ENCODE measurements at regions not wholly inside any gene's neighbourhood (a gene's known extent, or its start where the extent isn't known, plus 50 kb on each side); places are given as distances from the start of the nearest gene placed in this dataset.

DNA sequence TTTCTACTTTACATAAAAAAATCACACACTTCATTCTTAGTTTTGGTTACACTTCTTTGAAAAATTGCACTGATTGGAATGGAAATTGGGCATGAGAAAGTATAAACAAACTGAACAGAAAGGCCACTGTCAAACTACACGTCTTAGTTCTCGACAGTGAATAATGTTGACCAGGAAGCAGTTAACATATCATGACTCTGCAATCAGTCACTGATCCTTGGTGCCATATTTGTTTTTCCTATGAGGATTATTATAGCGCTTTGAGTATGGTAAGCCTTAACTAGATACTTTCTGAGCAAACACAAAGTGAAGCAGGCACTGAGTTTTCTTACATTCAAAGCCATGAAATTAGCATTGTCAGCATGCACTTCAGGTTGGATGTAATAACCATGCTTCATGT lies 495.1 kb upstream of the ANKRD30A start:
- TF ChIP-seq POLR2A (IDR thresholded peaks at IDR 0.05) (no peak), POLR2AphosphoS5 (IDR thresholded peaks at IDR 0.05) (no peak)
- TF ChIP-seq, protein P1, sequence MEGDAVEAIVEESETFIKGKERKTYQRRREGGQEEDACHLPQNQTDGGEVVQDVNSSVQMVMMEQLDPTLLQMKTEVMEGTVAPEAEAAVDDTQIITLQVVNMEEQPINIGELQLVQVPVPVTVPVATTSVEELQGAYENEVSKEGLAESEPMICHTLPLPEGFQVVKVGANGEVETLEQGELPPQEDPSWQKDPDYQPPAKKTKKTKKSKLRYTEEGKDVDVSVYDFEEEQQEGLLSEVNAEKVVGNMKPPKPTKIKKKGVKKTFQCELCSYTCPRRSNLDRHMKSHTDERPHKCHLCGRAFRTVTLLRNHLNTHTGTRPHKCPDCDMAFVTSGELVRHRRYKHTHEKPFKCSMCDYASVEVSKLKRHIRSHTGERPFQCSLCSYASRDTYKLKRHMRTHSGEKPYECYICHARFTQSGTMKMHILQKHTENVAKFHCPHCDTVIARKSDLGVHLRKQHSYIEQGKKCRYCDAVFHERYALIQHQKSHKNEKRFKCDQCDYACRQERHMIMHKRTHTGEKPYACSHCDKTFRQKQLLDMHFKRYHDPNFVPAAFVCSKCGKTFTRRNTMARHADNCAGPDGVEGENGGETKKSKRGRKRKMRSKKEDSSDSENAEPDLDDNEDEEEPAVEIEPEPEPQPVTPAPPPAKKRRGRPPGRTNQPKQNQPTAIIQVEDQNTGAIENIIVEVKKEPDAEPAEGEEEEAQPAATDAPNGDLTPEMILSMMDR (IDR thresholded peaks at IDR 0.05), result no peak
